ENCODE measurements at regions not wholly inside any gene's neighbourhood (a gene's known extent, or its start where the extent isn't known, plus 50 kb on each side); places are given as distances from the start of the nearest gene placed in this dataset.

DNA sequence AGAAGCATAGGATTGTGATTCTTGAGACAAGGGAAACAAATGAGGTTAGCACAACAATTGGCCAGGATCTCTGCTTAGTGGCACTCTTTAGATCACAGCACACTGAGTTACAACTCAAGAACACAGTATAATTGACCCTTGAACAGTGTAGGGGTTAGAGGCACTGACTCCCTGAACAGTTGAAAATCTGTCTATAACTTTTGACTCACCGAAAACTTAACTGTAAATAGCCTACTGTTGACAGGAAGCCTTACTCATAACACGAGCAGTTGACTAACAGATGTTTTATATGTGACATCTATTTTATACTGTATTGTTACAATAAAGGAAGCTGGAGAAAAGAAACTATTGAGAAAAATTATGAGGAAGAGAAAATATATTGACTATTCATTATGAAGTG lies 296.1 kb downstream of the RERGL start:
- intact Hi-C loops (cut with DNase I), result no loop called here
- Histone ChIP-seq H3K4me1 (replicated peaks) (no peaks in the 10 kb centered on the region), H3K27ac (no peak overlapping the region), H3K27me3 (replicated peaks; ENCODE audit: insufficient read depth) (no peaks in the 10 kb centered on the region), H3K36me3 (no peaks in the 10 kb centered on the region), H3K4me3 (no peak overlapping the region), H3K9me3 (no peaks in the 10 kb centered on the region)
- TF ChIP-seq, protein P1, sequence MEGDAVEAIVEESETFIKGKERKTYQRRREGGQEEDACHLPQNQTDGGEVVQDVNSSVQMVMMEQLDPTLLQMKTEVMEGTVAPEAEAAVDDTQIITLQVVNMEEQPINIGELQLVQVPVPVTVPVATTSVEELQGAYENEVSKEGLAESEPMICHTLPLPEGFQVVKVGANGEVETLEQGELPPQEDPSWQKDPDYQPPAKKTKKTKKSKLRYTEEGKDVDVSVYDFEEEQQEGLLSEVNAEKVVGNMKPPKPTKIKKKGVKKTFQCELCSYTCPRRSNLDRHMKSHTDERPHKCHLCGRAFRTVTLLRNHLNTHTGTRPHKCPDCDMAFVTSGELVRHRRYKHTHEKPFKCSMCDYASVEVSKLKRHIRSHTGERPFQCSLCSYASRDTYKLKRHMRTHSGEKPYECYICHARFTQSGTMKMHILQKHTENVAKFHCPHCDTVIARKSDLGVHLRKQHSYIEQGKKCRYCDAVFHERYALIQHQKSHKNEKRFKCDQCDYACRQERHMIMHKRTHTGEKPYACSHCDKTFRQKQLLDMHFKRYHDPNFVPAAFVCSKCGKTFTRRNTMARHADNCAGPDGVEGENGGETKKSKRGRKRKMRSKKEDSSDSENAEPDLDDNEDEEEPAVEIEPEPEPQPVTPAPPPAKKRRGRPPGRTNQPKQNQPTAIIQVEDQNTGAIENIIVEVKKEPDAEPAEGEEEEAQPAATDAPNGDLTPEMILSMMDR (IDR thresholded peaks at IDR 0.05), result no peak
- TF ChIP-seq POLR2AphosphoS5 (IDR thresholded peaks at IDR 0.05) (no peak), POLR2A (IDR thresholded peaks at IDR 0.05) (no peak)
- no peak for DNase-seq (ENCODE audit: low spot score)
- WGBS, result 62% methylated on average over 2 of the region's 2 CpGs

DNA sequence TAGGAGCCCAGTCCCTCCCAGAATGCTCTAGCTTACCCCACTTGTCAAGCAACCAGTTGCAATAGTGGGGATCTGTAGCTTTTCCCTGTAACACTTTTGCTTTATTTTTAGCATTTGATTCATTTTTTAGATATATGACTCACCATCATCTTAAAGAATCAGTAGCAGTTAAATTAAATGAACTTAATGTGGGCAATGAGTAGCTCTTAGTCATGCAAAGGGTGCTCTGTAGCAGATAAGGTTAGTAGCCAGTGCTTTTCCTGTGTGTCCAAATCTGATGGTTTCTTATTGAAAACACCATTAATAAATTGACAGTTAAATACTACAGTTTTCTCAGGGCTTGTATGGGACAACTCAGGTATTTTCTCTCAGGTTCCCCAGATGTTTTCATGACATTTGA lies 311.8 kb downstream of the RERGL start:
- Histone ChIP-seq H3K4me3 (no peak overlapping the region), H3K36me3 (no peaks in the 10 kb centered on the region), H3K9me3 (no peaks in the 10 kb centered on the region), H3K4me1 (replicated peaks) (no peaks in the 10 kb centered on the region), H3K27ac (no peak overlapping the region), H3K27me3 (replicated peaks; ENCODE audit: insufficient read depth) (no peaks in the 10 kb centered on the region)
- intact Hi-C loops (cut with DNase I), result no loop called here
- TF ChIP-seq POLR2AphosphoS5 (IDR thresholded peaks at IDR 0.05), result no peak
- TF ChIP-seq POLR2A (IDR thresholded peaks at IDR 0.05), result no peak
- TF ChIP-seq, protein P1 (IDR thresholded peaks at IDR 0.05), result no peak
- no peak for DNase-seq (ENCODE audit: low spot score)

DNA sequence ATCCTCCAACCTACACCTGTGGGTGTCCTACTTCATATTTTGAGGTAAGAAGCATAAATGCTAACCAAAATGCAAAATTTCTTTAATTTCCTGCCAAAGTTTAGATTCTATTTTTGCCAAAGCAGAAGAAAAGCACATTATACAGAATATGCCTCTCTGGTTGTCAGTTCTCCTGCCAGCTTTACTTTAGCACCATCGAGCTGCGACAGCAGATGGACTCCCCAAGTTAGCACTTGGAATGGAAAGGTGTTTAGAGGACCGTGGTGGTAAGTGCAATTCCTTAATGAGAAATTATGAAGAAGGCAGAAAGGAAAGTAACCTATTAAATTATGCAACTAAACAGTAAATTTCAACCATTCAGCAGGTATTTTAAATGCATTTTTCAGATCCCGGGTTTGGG lies 326.6 kb downstream of the RERGL start:
- H3K4me1 ChIP-seq (replicated peaks), result no peaks in the 10 kb centered on the region
- H3K4me3 ChIP-seq, result no peak overlapping the region
- intact Hi-C loops (cut with DNase I), result no loop called here
- H3K9me3 ChIP-seq, result no peaks in the 10 kb centered on the region
- H3K36me3 ChIP-seq, result no peaks in the 10 kb centered on the region
- DNase-seq (ENCODE audit: low spot score), result no peak
- no peaks in the 10 kb centered on the region for H3K27me3 ChIP-seq (replicated peaks; ENCODE audit: insufficient read depth)
- 93% methylated on average over 4 of the region's 4 CpGs for WGBS
- no peak for TF ChIP-seq POLR2A (IDR thresholded peaks at IDR 0.05)
- no peak for TF ChIP-seq POLR2AphosphoS5 (IDR thresholded peaks at IDR 0.05)
- TF ChIP-seq, protein P1 (IDR thresholded peaks at IDR 0.05), result no peak
- no peak overlapping the region for H3K27ac ChIP-seq

DNA sequence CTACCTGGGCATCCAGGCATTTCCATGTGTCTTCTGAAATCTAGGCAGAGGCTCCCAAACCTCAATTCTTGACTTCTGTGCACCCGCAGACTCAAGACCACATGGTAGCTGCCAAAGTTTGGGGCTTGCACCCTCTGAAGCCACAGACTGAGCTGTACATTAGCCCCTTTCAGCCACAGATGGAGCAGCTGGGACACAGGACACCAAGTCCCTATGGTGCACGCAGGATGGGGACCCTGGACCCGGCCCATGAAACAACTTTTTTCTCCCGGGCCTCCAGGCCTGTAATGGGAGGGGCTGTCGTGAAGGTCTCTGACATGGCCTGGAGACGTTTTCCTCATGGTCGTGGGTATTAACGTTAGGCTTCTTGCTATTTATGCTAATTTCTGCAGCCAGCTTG lies 330.0 kb downstream of the RERGL start:
- 92% methylated on average over 8 of the region's 8 CpGs for WGBS
- no peaks in the 10 kb centered on the region for H3K36me3 ChIP-seq
- intact Hi-C loops (cut with DNase I), result no loop called here
- H3K9me3 ChIP-seq, result no peaks in the 10 kb centered on the region
- no peak overlapping the region for H3K27ac ChIP-seq
- no peak for DNase-seq (ENCODE audit: low spot score)
- H3K4me1 ChIP-seq (replicated peaks), result no peaks in the 10 kb centered on the region
- TF ChIP-seq POLR2AphosphoS5 (IDR thresholded peaks at IDR 0.05), result no peak
- no peaks in the 10 kb centered on the region for H3K27me3 ChIP-seq (replicated peaks; ENCODE audit: insufficient read depth)
- H3K4me3 ChIP-seq, result no peak overlapping the region
